HG02610 (cell line): ENCODE measurements at regions not wholly inside any gene's neighbourhood (a gene's known extent, or its start where the extent isn't known, plus 50 kb on each side); places are given as distances from the start of the nearest gene placed in this dataset.
A peak's percentile ranks its signal among the peaks of the same experiment; 100 is the strongest.

Source experiments
- ATAC-seq: cut with Tn5 transposase; IDR thresholded peaks from one replicate; pipeline ENCODE4 v1.9.1; 2021; ENCODE audit warnings: mild to moderate bottlenecking, moderate library complexity; ENCODE audit not compliant: unreplicated experiment

- no peak for ATAC-seq
Measured at GRCh38 chr11:10641912-10642697, 51.5 kb downstream of the IRAG1 start.

DNA sequence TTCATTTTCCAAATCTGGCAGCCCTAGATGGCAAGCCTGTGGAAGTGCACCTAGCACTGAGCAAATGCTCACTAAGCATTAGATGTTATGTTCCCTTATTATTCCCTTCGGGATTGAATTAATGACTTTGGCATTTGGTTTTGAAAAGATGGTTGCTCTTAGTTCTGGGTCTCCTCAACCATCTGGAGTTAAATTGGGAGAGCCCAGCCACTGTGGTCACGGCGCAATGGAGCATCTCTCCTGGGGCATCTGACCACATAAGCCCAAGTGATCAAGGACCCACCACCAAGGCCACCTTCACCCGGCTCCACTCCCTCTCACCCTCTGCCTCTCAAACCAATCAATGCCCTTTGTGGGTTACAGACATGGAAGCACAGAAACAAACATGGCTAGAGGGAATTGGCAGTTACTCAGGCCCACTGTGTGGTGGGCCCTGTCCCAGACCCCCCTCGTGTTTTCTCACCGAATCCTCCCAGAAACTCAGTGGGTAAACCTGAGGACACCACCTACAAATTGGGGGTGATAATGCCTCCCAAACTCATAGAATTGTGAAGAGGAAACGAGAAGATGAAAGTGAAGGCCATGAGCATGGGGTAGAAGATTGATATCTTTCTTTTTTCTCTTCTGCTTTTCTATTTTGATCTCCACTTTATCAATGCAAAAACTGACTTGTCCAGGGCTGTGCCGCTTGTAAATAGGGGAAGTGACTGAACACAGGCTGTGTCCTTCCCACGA, 52.2 kb downstream of the IRAG1 start:
- ATAC-seq = peak; percentile 78

DNA sequence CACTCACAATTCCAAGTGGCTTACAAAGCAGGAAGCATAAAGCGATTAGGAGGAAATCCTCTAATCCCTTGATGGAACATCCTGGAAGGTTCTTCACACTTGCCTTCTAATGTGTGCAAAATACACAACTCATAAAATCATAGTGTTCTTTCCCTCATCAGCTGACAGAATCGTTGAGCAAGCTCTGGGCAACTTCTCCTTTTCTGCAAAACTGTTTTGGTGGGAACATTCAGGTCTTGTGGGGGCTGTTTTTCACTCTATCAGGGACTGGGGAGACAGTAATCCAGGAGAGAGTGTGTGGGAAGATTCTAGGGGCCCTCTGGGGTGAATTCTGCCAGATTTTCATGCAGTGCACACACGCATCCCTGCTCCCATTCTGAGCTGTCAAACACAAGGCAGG, 53.2 kb downstream of the IRAG1 start:
- no peak for ATAC-seq

GRCh38 chr11:10639350-10639749, 54.2 kb downstream of the IRAG1 start:
- ATAC-seq = no peak

DNA sequence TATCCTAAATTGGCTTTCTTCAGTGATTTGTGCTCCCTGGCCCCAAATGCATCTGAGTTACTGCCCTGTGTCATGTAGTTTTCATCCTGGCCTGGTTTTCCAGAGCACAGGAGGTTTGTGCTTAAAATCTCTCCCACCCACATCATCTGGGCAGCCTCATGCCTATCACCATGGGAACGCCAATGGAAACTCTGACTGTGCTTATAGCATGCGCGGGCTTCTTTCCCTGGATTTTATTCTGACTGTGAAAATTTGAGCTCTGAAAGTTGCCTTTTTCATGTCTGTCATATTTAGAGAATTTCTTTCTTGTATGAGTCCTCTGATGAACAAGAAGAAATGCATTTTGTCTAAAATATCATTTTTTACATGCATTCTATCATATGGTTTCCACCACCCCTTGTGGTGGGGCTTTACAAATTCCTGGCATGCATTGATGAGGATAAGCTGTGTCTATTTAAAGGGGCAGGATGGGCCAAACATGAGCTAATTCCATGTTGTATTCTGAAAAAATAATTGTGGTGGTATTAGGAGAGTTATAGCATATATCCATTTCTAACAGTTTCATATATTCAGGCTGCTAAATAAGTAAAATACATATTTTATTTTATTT, 55.1 kb downstream of the IRAG1 start:
- ATAC-seq = no peak

- ATAC-seq = no peak
Measured at GRCh38 chr11:10637731-10638151, 55.8 kb downstream of the IRAG1 start.

DNA sequence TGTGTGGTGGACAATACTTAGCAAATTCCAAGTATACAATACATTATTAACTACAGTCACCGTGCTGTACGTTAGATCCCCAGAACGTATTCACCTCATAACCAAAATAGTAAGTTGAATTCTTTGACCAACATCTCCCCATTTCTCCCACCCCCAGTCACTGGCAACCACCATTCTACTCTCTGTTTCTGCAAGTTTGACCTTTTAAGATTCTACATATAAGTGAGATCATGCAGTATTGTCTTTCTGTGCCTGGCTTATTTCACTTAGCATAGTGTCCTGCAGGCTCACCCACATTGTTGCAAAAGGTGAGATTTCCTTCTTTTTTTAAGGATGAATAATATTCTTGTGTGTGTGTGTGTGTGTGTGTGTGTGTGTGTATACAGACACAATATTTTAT, 59.1 kb downstream of the IRAG1 start:
- no peak for ATAC-seq

GRCh38 chr11:10633261-10633660, 60.3 kb downstream of the IRAG1 start:
- no peak for ATAC-seq

DNA sequence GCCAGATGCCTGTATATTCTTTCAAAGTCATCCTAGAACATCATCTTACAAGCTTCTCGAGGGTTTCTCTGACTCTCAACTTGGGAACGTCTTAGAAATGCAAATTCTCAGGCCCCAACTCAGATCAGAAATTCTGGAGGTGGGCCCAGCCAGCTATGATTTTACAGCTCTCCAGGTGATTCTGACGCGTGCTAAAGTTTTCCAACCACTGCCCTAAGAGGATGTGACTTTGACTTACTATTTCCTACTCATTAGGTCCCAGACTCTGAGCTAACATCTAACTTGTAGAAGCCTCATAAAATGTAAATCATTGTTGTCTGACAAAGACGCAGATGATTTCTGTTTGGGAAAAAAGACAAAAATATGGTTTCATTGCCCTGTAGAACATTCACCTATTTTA, 61.1 kb downstream of the IRAG1 start:
- no peak for ATAC-seq

DNA sequence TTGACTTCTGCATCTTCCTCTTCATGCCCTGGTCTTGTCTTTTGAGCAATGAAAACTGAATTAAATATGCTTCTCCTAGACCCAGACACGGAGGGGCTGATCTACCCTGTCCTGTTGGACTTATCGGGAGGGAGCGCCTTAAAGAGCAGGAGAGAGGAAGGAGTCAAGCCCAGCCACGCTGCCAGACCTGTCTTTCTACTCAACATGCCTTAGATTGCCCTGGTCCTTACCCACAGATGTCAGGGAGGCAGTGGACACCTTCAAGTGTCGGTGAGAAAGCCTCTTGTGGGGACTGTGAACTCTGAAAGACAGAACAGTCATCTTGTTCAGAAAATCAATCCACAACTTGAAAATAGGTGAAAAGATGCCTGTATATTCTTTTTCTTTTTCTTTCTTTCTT, 61.8 kb downstream of the IRAG1 start:
- no peak for ATAC-seq

DNA sequence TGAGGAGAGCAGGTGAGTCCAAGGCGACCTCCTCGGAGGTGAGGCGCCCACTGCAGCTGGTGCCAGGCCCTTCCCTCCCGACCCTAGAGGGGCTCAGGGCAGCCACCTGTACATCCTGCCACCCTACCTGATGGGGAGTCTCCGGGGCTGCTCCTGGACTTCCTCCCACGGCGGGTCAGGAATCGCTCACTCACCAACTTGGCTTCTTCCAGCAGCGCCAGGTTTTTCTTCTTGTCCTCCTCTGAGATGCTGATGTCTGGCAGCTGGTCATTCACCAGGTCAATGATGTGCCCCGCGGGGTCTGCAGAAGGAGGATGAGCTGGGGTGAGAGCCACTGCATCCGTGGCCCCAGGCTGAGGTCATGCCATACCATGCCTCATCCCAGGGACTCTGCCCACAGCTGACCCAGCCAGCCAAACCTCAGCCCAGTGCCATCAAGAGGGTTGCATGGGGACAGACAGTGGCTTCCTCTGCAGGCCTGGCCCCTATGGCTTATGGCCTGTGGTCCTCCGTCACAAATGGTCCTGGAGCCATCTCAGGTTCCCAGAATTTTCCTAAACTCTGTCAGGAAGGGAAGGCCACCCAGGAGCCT, 61.0 kb upstream of the LYVE1 start:
- no peak for ATAC-seq

DNA sequence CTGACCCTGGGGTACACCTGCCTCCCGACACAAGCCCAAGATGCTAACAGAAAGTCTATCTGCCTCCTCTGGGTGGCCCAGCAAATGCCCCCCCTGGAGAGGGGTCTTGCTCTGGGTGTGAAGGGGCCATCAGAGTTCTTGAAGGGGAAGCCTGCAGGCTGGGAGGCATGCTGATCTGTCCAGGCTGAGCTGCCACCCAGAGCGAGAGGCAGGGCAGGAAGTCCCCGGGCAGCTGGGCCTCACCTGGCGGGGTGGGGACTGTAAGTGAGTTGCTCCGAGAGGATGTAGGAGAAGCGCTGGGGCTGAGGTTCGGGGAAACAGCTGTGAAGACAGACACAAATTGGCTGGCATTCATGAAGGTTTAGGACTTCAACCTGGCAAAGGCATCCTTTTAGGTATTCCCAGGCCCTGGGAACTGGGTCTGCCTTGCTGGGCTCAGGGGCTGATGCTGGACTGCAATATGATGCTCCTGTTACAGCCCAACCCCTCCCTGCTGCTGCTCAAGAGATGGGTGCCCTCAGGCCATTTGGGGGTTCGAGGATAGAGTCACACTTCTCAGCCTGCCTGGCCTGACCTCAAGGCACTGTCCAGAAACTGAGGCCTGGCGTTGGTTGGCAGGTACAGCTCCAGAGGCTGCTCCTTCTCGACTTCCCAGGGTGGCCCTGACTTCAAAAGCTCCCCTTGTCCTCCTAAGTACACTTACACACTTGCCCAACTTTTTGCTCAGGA, 60.2 kb upstream of the LYVE1 start:
- ATAC-seq = no peak

- no peak for ATAC-seq
Measured at GRCh38 chr11:10627816-10628215, 59.4 kb upstream of the LYVE1 start.

- ATAC-seq = no peak
Measured at GRCh38 chr11:10627291-10627690, 58.8 kb upstream of the LYVE1 start.

- no peak for ATAC-seq
Measured at GRCh38 chr11:10625982-10626311, 57.5 kb upstream of the LYVE1 start.

DNA sequence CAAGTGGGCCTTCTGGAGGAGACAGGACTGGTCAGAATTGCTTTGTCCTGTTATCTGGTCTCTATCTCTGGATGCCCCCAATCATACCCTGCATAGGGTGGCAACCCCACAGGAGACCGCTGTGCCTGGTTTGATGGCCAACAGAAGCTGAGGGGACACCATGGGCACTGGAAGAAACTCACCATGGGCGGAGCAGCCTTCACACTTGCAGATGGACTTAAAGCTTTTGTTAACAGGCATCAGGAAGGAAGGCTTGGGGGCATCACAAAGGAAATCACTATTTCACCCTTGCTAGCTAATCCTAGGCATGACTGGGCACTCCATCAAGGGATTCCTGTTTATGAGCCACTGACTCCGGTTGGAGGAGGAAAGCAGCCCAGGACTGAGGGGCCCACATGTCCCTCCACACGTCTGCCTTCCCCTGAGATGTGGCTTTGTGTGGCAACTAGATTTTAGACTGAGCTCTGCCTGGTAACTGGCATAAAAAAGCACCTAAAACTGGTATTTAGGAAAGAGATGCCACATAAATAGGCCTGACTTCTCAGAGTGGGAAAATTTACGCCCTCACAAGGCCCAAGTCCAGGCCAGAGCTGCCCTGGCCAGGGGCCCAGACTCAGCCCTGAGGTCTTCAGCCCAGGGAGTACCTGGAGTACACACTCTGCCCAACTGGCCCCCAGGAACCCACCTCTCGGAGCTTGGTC, 57.0 kb upstream of the LYVE1 start:
- ATAC-seq = no peak

DNA sequence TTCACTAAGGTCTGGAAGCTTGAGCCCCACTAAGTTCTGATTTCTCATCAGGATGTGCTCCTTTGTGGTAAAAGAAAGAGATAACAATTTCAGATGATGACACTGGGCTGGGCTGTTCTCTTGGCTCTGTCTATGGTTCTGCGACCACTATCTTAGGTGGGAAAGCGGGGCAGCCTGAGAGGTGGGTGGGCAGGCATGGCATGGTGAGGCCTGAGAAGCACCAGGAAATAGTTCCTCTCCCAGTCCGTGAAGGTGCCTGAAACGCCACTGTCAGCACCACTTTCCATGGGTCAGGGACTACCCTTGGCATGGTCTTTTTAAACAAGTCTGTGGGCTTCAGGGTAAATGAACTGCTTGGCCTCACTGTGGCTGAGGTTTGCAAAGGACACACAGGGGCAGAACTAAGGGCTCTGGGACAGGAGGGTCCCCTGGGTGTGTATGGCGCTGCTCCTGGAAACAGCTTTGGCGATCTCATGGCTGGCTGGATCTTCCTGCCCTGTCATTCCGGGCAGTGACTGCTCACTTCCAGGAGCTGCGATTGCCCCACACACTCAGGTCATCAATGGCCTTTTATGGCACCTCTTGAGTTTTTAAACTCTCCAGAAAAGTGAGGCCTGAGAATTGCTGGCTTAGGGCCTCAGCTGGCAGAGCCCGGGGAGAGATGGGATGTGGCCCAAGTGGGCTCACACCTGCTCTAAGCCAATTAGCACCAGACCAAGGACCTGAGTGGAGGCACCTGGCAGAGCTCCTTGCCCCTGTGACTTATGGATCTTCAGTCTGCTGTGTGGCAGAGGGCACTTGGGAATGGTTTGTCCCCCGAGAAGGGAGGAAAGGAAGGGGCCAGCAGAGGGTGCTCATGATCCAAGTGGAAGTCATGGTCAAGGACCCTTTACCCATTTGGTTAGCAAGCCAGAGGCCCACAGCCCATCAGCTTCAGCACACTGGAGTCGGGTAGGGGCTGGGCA, 55.6 kb upstream of the LYVE1 start:
- ATAC-seq = no peak

DNA sequence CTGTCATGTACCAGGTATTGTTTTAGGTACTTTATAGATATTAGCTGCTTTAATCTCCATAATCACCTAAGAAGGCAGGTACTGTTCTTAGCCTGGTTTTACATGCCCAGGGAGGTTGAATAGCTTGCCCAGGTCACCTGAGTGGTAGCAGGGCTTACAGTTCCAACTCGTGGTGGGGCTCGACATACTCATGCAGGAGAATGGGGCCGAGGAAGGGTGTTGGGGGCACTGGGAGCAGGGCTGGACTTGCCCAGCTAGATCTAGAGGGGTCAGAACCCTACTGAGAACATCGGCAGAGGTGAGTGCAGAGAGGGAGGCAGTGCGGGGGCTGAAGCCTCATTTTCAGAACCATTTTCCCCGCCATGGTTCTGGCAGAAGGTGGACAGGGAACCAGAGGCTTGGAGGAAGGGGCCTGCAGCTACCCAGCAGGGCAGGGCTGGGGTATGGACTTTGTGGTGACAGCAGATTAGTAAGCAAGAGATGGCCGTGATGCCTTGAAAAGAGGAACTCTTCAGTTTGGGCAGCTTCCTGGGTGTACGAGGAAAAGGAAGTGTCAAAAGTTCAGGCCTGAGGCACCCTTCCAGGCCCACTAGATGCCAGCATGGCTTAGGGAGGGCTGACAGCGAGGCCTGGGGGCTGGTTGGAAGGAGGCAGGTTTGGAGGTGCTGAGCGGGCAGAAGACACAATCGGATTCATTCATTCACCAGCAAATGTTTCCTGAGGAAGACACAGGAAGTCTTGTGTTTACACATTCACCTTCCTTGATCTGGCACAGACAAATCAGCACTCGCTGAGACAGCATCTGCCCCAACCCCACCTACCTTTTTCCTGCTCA, 54.7 kb upstream of the LYVE1 start:
- ATAC-seq = no peak
